ENCODE measurements at regions not wholly inside any gene's neighbourhood (a gene's known extent, or its start where the extent isn't known, plus 50 kb on each side); places are given as distances from the start of the nearest gene placed in this dataset.
A peak's percentile ranks its signal among the peaks of the same experiment; 100 is the strongest.
"Not testable (repeated sequence)": the region's sequence is repeated elsewhere in the genome, so short reads cannot be mapped to it uniquely, and the experiment has no call there.

DNA sequence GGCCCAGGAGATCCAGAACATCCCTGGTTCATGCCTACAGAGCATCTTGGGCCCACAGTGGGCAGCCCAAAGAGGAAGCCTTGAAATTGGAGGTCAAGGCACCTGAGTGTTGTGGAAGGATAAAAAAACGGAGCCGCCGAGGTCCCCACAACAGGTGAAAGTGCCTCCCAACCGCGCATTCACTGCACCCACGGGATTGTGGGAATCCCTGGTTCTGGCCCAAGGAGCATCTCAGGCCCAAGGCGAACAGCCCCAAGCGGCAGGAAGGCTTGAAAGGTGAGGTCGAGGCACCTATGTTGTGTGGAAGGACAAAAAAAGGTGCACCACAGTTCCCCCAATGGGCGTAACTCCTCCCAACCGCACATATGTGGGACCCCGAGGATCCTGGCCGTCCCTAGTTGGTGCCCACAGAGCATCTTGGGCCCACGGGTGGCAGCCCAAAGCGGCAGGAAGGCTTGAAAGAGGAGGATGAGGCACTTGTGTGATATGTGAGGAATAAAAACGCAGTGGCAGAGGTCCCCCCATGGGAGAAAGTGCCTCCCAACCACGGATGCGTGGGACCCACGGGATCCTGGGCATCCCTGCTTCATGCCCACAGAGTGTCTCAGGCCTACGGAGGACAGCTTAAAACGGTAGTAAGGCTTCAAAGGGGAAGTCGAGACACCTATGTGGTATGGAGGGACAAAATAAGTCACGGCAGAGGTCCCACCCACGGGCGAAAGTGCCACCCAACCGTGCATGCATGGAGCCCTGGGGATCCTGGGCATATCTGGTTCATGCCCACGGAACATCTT is 583.9 kb downstream of the ALG10 start:
- intact Hi-C loops (cut with DNase I), result no loop called here
- ATAC-seq (ENCODE audit: poor library complexity), result no peak
- DNase-seq, result peak; percentile 8

DNA sequence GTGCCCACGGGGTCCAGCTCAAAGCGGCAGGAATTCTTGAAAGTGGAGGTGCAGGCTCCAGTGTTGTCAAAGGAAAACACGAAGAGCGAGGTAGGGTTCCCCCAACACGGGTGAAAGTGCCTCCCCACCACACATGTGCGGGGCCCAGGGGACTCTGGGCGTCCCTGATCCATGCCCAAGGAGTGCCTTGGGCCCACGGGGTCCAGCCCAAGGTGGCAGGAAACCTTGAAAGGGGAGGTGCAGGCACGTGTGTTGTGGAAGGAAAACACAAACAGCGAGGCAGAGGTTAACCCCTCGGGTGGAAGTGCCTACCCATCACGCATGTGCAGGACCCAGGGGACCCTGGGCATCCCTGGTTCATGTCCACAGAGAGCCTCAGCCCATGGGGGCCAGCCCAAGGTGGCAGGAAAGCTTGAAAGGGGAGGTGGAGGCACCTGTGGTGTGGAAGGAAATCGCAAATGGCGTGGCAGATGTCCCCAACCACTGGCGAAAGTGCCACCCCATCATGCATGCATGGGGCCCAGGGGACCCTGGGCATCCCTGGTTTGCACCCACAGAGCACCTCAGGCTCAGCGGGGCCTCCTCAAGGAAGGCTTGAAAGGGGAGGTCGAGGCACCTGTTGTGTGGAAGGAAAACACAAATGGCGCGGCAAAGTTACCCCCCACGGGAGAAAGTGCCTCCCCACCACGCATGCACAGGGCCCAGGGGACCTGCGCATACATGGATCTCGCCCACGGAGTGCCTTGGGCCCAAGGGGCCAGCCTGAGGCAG is 584.6 kb downstream of the ALG10 start:
- ATAC-seq (ENCODE audit: poor library complexity) (no peak), DNase-seq (peak; percentile 14)
- intact Hi-C loops (cut with DNase I), result no loop called here

DNA sequence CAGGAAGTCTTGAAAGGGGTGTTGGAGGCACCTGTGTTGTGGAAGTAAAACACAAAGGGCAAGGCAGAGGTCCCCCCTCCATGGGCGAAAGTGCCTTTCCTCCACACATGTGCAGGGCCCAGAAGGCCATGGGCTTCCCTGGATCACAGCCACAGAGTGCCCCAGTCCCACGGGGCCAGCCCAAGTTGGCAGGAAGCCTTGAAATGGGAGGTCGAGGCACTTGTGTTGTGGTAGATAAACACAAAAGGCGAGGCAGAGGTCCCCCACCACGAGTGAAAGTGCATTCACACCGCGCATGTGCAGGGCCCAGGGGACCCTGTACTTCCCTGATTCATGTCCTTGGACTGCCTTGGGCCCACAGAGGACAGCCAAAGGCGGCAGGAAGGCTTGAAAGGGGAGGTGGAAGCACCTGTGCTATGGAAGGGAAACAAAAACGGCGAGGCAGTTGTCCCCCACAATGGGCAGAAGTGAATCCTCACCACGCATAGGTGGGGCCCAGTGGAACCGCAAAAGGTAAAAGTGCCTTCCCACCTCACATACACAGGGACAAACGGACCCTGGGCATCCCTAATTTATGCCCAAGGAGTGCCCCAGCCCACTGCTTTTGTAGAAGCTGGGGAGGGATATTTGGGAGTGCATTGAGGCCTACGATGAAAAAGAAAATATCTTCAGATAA is 585.4 kb downstream of the ALG10 start:
- DNase-seq, result peak; percentile 27
- intact Hi-C loops (cut with DNase I), result no loop called here
- ATAC-seq (ENCODE audit: poor library complexity), result no peak

DNA sequence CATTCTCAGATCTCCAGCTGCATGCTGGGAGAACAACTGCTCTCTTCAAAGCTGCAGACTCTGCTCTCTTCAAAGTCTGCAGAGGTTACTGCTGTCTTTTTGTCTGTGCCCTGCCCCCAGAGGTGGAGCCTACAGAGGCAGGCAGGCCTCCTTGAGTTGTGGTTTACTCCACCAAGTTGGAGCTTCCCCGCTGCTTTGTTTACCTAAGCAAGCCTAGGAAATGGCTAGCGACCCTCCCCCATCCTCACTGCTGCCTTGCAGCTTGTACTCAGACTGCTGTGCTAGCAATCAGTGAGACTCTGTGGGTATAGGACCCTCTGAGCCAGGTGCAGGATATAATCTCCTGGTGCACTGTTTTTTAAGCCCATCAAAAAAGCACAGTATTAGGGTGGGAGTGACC is 591.7 kb downstream of the ALG10 start:
- intact Hi-C loops (cut with DNase I); DNase-seq; ATAC-seq (ENCODE audit: poor library complexity): not testable (repeated sequence)

DNA sequence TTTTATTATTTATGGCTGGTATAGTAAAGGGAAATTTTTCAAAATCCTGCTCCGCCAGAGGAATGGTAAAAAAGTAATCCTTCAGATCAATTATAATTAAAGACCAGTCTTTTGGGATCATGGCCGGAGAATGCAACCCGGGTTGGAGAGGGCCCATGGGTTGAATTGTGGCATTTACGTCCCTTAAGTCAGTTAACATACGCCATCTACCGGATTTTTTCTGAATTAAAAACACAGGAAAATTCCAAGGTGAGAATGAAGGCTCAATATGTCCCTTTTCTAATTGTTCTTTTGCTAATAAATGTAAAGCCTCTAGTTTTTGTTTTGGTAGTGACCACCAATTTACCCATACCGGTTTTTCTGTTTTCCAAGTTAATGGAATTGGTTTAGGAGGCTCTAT is 602.8 kb downstream of the ALG10 start:
- DNase-seq (no peak), ATAC-seq (ENCODE audit: poor library complexity) (no peak)
- intact Hi-C loops (cut with DNase I), result no loop called here

DNA sequence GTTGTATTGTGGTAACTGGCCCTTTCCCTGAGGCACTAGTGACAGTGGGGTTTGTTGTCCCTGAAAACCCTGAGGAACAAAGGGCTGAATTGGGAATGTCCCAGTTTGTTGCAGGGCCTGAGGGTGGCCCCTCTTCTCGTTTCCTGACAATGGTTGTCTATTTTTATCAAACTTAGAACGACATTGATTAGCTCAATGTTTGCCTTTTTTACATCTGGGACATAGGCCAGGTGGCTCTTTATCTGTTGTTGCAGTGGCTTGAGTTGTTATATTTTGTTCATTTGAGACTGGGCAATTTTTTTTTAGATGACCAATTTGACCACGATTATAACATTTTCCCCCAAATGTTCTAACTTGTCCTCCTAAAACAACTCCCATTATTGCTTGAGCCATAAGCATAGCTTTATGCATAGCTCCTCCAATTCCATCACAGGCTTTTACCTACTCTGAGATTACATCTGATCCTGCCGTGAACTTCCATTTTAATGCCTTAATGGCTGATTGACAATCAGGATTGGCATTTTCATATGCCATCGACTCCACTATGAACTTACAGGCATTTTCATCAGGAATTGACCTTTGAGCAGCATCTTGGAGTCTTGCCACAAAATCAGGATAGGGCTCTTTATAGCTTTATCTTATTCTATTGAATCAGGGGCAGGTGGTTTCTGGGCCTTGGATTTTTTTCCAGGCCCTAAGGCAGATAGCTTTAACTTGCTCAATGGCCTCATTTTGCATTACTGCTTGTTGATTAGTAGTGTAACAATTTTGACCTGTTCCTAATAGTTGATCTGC is 604.3 kb downstream of the ALG10 start:
- no peak for DNase-seq
- intact Hi-C loops (cut with DNase I), result no loop called here
- no peak for ATAC-seq (ENCODE audit: poor library complexity)
